GM21423 (cell line): ENCODE measurements at regions not wholly inside any gene's neighbourhood (a gene's known extent, or its start where the extent isn't known, plus 50 kb on each side); places are given as distances from the start of the nearest gene placed in this dataset.

Source experiments
- ATAC-seq: cut with Tn5 transposase; IDR thresholded peaks from one replicate; pipeline ENCODE4 v1.9.1; 2021; ENCODE audit warnings: mild to moderate bottlenecking, moderate library complexity; ENCODE audit not compliant: unreplicated experiment

GRCh38 chr5:68647743-68648142 is 432.2 kb downstream of the PIK3R1 start:
- no peak for ATAC-seq

- no peak for ATAC-seq
Observed at GRCh38 chr5:68648944-68649857, 433.6 kb downstream of the PIK3R1 start.

GRCh38 chr5:68652534-68652965 is 437.0 kb downstream of the PIK3R1 start:
- no peak for ATAC-seq

- no peak for ATAC-seq
Observed at GRCh38 chr5:68653471-68653870, 437.9 kb downstream of the PIK3R1 start.

GRCh38 chr5:68657055-68657961 is 436.5 kb upstream of the SLC30A5 start:
- no peak for ATAC-seq

- ATAC-seq: no peak
Observed at GRCh38 chr5:68658810-68659372, 434.9 kb upstream of the SLC30A5 start.

- ATAC-seq: no peak
Observed at GRCh38 chr5:68659881-68660280, 433.9 kb upstream of the SLC30A5 start.

GRCh38 chr5:68661237-68661636 is 432.6 kb upstream of the SLC30A5 start:
- no peak for ATAC-seq

GRCh38 chr5:68662804-68663307 is 431.0 kb upstream of the SLC30A5 start:
- no peak for ATAC-seq

GRCh38 chr5:68669864-68670575 is 423.8 kb upstream of the SLC30A5 start:
- ATAC-seq: no peak

- ATAC-seq: no peak
Observed at GRCh38 chr5:68673106-68673822, 420.6 kb upstream of the SLC30A5 start.

GRCh38 chr5:68673823-68674180 is 420.0 kb upstream of the SLC30A5 start:
- no peak for ATAC-seq

- ATAC-seq: no peak
Observed at GRCh38 chr5:68679041-68679440, 414.8 kb upstream of the SLC30A5 start.

GRCh38 chr5:68680366-68680765 is 413.4 kb upstream of the SLC30A5 start:
- ATAC-seq: no peak

GRCh38 chr5:68681929-68682328 is 411.9 kb upstream of the SLC30A5 start:
- no peak for ATAC-seq

- no peak for ATAC-seq
Observed at GRCh38 chr5:68682400-68683160, 411.2 kb upstream of the SLC30A5 start.

- no peak for ATAC-seq
Observed at GRCh38 chr5:68683632-68684036, 410.2 kb upstream of the SLC30A5 start.

- ATAC-seq: no peak
Observed at GRCh38 chr5:68685863-68686262, 408.0 kb upstream of the SLC30A5 start.

- ATAC-seq: no peak
Observed at GRCh38 chr5:68688547-68688946, 405.3 kb upstream of the SLC30A5 start.
